ENCODE measurements at regions not wholly inside any gene's neighbourhood (a gene's known extent, or its start where the extent isn't known, plus 50 kb on each side); places are given as distances from the start of the nearest gene placed in this dataset.

- no peak for DNase-seq
Measured at GRCh38 chr13:59477011-59477410, 686.7 kb downstream of the DIAPH3 start.

- DNase-seq: no peak
Measured at GRCh38 chr13:59478908-59479307, 684.8 kb downstream of the DIAPH3 start.

GRCh38 chr13:59479629-59480028 is 684.1 kb downstream of the DIAPH3 start:
- DNase-seq: no peak

GRCh38 chr13:59480396-59481259 is 683.1 kb downstream of the DIAPH3 start:
- no peak for DNase-seq

- DNase-seq: no peak
Measured at GRCh38 chr13:59483501-59484145, 680.1 kb downstream of the DIAPH3 start.

GRCh38 chr13:59487883-59488282 is 675.8 kb downstream of the DIAPH3 start:
- DNase-seq: no peak

GRCh38 chr13:59488436-59488835 is 675.3 kb downstream of the DIAPH3 start:
- no peak for DNase-seq

- no peak for DNase-seq
Measured at GRCh38 chr13:59490651-59491050, 673.1 kb downstream of the DIAPH3 start.

GRCh38 chr13:59492030-59492636 is 671.6 kb downstream of the DIAPH3 start:
- DNase-seq: no peak

- DNase-seq: no peak
Measured at GRCh38 chr13:59493436-59493965, 670.2 kb downstream of the DIAPH3 start.

- DNase-seq: no peak
Measured at GRCh38 chr13:59494151-59494550, 669.6 kb downstream of the DIAPH3 start.

GRCh38 chr13:59494560-59494970 is 669.2 kb downstream of the DIAPH3 start:
- DNase-seq: no peak

GRCh38 chr13:59495299-59495698 is 668.4 kb downstream of the DIAPH3 start:
- no peak for DNase-seq

GRCh38 chr13:59495936-59496512 is 667.7 kb downstream of the DIAPH3 start:
- no peak for DNase-seq

GRCh38 chr13:59497621-59498247 is 666.0 kb downstream of the DIAPH3 start:
- no peak for DNase-seq

- DNase-seq: no peak
Measured at GRCh38 chr13:59501004-59501403, 662.7 kb downstream of the DIAPH3 start.

- DNase-seq: no peak
Measured at GRCh38 chr13:59504407-59504806, 659.3 kb downstream of the DIAPH3 start.

- DNase-seq: no peak
Measured at GRCh38 chr13:59510386-59510785, 653.3 kb downstream of the DIAPH3 start.

- no peak for DNase-seq
Measured at GRCh38 chr13:59513686-59514085, 650.0 kb downstream of the DIAPH3 start.

- no peak for DNase-seq
Measured at GRCh38 chr13:59514316-59514715, 649.4 kb downstream of the DIAPH3 start.

- no peak for DNase-seq
Measured at GRCh38 chr13:59519819-59520218, 643.9 kb downstream of the DIAPH3 start.

GRCh38 chr13:59521549-59521948 is 642.2 kb downstream of the DIAPH3 start:
- no peak for DNase-seq

GRCh38 chr13:59522652-59523051 is 641.1 kb downstream of the DIAPH3 start:
- DNase-seq: no peak

Data from NCI-H1930 (cell line).